ENCODE measurements at regions not wholly inside any gene's neighbourhood (a gene's known extent, or its start where the extent isn't known, plus 50 kb on each side); places are given as distances from the start of the nearest gene placed in this dataset.

- peak; percentile 92 to 98 (median 97) for DNase-seq
- Histone ChIP-seq H3K9ac (ENCODE audit: insufficient read depth, low read length, poor library complexity, severe bottlenecking) (peak overlapping the region; percentile 48), H3K4me2 (replicated peaks; ENCODE audit: extremely low read depth, low read length, poor library complexity, severe bottlenecking) (peak overlapping the region; percentile 27), H3K27me3 (ENCODE audit: control insufficient read depth in 2 of 2, insufficient read depth in 2 of 2, low read length in 2 of 2) (no peaks in the 10 kb centered on the region), H4K20me1 (ENCODE audit: insufficient read depth, low read length) (no peaks in the 10 kb centered on the region), H3K79me2 (ENCODE audit: insufficient read depth, low read length) (no peaks in the 10 kb centered on the region), H3K4me3 (replicated peaks in 1 of 3; ENCODE audit: low read depth in 2 of 3, low read length in 3 of 3) (peak overlapping the region in 1 of 3 experiments; percentile 15), H3K27ac (ENCODE audit: low read depth in 1 of 2, low read length in 2 of 2) (peak overlapping the region; percentile 80 to 96), H2AFZ (ENCODE audit: insufficient read depth, low read depth, low read length, poor library complexity, severe bottlenecking) (no peak overlapping the region), H3K36me3 (replicated peaks in 1 of 2; ENCODE audit: control insufficient read depth in 1 of 2, insufficient read depth in 2 of 2, low read length in 2 of 2) (no peaks in the 10 kb centered on the region), H3K4me1 (ENCODE audit: control insufficient read depth in 1 of 2, insufficient read depth in 2 of 2, low read length in 2 of 2) (peaks cover 60 to 74% of the 10 kb centered on the region in 2 donors), H3K9me3 (replicated peaks in 1 of 2; ENCODE audit: control insufficient read depth in 1 of 2, insufficient read depth in 1 of 2, low read length in 2 of 2) (no peaks in the 10 kb centered on the region)
- WGBS (ENCODE audit: insufficient coverage) = 39% methylated on average over 5 of the region's 5 CpGs
- TF ChIP-seq CTCF (IDR thresholded peaks at IDR 0.05) = no peak
- Mint-ChIP-seq H3K36me3 (peaks cover 4 to 6% of the 10 kb centered on the region in 2 donors), H3K9me3 (no peaks in the 10 kb centered on the region), H3K4me1 (peaks cover 83% of the 10 kb centered on the region), H3K27me3 (ENCODE audit: low read depth in 3 of 3) (peaks cover 0 to 1% (median 0%) of the 10 kb centered on the region in 3 donors), H3K27ac (peak overlapping the region; percentile 93 to 99 (median 97)), H3K4me3 (peak overlapping the region; percentile 44 to 54)
- intact Hi-C loops (cut with micrococcal nuclease) = loop anchor here (2.0 to 10.0 kb wide), 6 partner anchors 24 to 210 kb away; partner anchors contain the start of gene CXCR4 (in 2 of the 2)
Measured at GRCh38 chr2:136214307-136215200, 96.6 kb upstream of the CXCR4 start.

DNA sequence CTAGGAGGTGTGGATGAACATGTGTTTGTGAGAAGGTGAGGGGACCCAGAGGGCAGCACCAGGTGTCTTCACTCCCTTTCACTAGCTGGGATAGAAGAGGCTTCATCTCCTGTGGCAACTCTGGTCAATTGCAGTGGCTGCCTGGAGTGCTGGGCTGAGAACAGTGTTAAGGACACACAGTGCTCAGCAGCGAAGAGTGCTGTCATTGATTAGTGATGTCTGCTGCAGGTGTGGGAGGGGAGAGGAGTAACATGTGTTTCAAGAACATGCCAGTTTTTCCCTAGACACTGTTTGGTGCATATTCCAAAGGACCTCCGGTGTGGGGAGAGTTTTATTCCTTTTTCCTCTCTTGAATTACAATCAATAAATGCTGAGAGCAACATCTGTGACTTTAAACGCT is 95.9 kb upstream of the CXCR4 start:
- intact Hi-C loops (cut with micrococcal nuclease) = loop anchor here (2.0 to 10.0 kb wide), 6 partner anchors 25 to 209 kb away; partner anchors contain the start of gene CXCR4 (in 2 of the 2)
- Mint-ChIP-seq H3K4me1 (peaks cover 88% of the 10 kb centered on the region), H3K36me3 (peaks cover 4 to 6% of the 10 kb centered on the region in 2 donors), H3K27me3 (ENCODE audit: low read depth in 3 of 3) (peaks cover 0 to 1% (median 0%) of the 10 kb centered on the region in 3 donors), H3K9me3 (no peaks in the 10 kb centered on the region), H3K4me3 (peak overlapping the region; percentile 44 to 49), H3K27ac (peak overlapping the region; percentile 93 to 99 (median 97))
- DNase-seq = peak in 1 of 3 donors; percentile 17
- 88% methylated on average over 1 of the region's 3 CpGs for WGBS (ENCODE audit: insufficient coverage)
- H3K9ac ChIP-seq (ENCODE audit: insufficient read depth, low read length, poor library complexity, severe bottlenecking) = peak overlapping the region; percentile 48
- H3K27ac ChIP-seq (ENCODE audit: low read depth in 1 of 2, low read length in 2 of 2) = peak overlapping the region; percentile 80 to 96
- peak overlapping the region; percentile 27 for H3K4me2 ChIP-seq (replicated peaks; ENCODE audit: extremely low read depth, low read length, poor library complexity, severe bottlenecking)
- H3K4me3 ChIP-seq (replicated peaks in 1 of 3; ENCODE audit: low read depth in 2 of 3, low read length in 3 of 3) = peak overlapping the region in 1 of 3 experiments; percentile 15
- no peaks in the 10 kb centered on the region for H3K36me3 ChIP-seq (replicated peaks in 1 of 2; ENCODE audit: control insufficient read depth in 1 of 2, insufficient read depth in 2 of 2, low read length in 2 of 2)
- H4K20me1 ChIP-seq (ENCODE audit: insufficient read depth, low read length) = no peaks in the 10 kb centered on the region
- no peaks in the 10 kb centered on the region for H3K79me2 ChIP-seq (ENCODE audit: insufficient read depth, low read length)
- H3K4me1 ChIP-seq (ENCODE audit: control insufficient read depth in 1 of 2, insufficient read depth in 2 of 2, low read length in 2 of 2) = peaks cover 66 to 81% of the 10 kb centered on the region in 2 donors
- H2AFZ ChIP-seq (ENCODE audit: insufficient read depth, low read depth, low read length, poor library complexity, severe bottlenecking) = no peak overlapping the region
- H3K9me3 ChIP-seq (replicated peaks in 1 of 2; ENCODE audit: control insufficient read depth in 1 of 2, insufficient read depth in 1 of 2, low read length in 2 of 2) = no peaks in the 10 kb centered on the region
- no peaks in the 10 kb centered on the region for H3K27me3 ChIP-seq (ENCODE audit: control insufficient read depth in 2 of 2, insufficient read depth in 2 of 2, low read length in 2 of 2)
- no peak for TF ChIP-seq CTCF (IDR thresholded peaks at IDR 0.05)
